CD4-positive, alpha-beta T cell treated with Interleukin-17A for 1 hour (primary cell): ENCODE measurements at regions not wholly inside any gene's neighbourhood (a gene's known extent, or its start where the extent isn't known, plus 50 kb on each side); places are given as distances from the start of the nearest gene placed in this dataset.
"Not testable (repeated sequence)": the region's sequence is repeated elsewhere in the genome, so short reads cannot be mapped to it uniquely, and the experiment has no call there.

Experiments
- DNase-seq: peaks from one replicate; pipeline ENCODE4 v3.0.0-alpha.2; 2020

DNA sequence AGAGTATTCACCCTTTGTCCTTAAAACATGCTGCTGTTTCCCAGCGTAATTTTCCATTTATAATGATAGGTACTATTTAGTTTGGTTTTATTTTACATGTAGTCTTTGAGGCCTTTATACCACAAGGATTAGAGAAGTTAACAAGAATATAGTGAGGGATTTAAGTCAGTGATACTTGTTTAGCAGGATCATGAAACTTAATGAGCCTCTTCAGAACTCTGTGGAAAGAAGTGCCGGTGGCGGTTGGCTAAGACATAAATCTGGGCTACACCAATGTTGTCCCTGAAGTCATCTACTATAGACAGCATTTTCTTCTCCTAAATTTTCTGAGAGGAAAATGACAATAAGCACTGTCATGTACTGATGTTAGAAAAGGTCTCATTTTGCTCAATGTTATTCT lies 1226.0 kb upstream of the SEL1L start:
- DNase-seq = no peak

- no peak for DNase-seq
Observed at GRCh38 chr14:82766123-82766522, 1232.5 kb upstream of the SEL1L start.

GRCh38 chr14:82766996-82767395 lies 1233.3 kb upstream of the SEL1L start:
- DNase-seq = no peak

- DNase-seq = no peak
Observed at GRCh38 chr14:82776958-82777357, 1243.3 kb upstream of the SEL1L start.

DNA sequence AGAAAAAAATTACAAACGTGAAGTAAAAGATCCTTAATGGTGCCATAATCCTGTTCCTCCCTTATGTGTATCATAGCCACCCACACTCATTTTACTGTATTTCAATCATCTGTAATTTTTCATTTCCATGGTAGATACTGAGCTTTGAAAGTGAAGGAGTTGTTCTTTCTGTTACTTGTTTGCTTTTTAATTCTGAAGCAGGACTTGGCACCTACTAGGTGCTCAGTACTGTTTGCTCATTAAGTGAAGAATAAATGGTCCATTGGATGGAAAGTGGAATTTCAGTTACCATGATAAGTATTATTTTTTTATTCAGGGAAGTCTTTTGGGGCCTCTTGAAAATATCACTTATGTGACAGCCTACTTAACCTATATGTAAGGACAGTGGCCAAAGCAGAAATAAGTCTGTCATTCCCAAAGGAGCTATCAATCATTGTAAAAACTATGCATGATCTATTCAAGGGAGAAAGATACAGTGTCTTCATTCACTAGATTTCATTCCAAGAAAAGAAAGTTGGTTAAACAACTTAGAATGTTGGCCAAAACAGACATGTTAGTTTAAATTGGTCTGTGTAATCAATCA lies 1244.4 kb upstream of the SEL1L start:
- DNase-seq = no peak

DNA sequence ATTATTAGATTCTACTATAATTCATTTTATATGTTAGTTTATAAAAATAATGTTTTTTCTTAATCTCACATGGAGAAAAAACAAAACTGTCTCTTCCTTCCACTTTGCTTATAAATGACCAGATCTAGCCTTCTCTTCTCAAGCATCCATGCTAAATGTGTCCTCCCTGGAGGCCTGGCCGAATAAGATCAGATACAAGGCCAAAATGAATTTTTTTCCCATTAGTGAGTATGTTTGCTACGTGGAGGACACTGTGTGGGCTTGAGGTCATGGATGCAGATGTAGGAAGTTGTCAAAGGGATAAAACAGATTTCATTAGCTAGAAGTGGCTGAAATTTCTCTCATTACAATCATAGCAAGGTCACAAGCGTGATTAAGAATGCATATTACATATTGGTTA lies 1244.9 kb upstream of the SEL1L start:
- no peak for DNase-seq

- no peak for DNase-seq
Observed at GRCh38 chr14:82779301-82779700, 1245.6 kb upstream of the SEL1L start.

DNA sequence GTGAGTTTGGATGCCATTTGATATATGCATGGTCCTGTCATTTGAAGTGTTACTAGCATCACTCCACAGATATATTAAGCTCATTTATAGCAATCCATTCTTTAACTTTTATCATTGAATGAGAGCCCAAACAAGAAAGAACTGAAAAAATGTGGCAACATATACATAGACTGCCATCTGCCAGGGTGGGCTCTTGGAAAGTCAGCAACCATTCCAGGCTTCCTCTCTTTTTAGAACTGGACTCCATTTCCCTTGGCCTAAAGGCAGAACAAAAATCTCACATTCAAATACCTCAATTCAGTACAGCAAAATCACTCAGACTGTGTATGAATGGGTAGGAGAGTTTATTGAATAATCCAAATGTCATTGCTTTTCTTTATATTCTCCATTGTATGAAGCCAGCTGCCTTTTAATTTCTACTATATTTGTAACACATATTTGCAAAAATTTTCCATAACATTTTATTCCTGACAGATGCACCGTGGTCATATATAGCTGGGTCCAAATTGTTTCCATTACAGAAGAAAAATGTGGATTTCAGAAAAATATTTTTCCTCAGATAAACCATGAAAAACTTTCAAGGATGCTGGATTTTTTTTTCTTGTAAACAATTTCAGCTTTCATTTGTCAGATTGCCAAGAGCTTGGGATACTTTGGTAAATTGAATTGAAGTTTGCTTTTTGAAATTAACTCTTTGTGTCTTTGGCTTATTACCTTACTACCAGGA lies 1252.3 kb upstream of the SEL1L start:
- DNase-seq = no peak

DNA sequence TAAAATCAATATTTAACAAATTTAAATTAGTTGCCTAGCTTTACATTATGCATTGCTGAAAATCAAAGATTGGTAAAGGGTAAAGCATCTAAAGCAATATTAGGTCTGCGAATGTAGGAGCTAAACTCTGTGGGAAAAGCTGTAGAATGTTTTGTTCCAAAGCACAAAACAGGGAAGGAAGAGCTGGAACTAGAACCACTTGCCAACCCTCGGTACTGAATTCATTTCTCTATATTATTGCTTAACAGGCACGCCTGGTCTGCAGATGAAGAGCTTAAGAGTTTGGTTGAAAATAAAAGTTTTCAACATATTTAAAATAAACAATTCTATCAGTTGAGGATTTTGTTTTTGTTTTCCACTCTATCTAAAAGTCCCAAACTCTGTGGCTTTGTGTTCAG lies 1252.8 kb upstream of the SEL1L start:
- DNase-seq = no peak

- DNase-seq = no peak
Observed at GRCh38 chr14:82796086-82796485, 1262.4 kb upstream of the SEL1L start.

GRCh38 chr14:82798276-82798675 lies 1264.6 kb upstream of the SEL1L start:
- no peak for DNase-seq

- no peak for DNase-seq
Observed at GRCh38 chr14:82805892-82806825, 1272.5 kb upstream of the SEL1L start.

DNA sequence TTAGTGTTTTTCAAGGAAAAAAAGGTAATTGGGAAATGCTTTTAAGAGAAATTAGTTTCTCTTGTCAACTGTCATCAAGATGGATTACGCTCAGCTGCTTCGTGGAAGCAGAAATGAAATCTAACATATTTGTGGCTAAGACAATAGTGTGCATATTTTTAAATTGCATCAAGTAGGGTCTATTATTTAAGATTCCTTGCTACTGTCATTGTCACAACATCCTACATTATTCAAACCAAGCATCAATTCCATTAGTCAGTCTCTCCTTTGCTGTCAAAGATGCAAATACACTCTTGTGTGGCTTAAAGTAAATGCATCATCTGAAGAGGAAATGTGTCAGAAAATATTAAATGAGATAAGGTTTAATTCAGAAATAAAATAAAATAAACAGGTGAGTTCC lies 1277.6 kb upstream of the SEL1L start:
- DNase-seq = no peak

DNA sequence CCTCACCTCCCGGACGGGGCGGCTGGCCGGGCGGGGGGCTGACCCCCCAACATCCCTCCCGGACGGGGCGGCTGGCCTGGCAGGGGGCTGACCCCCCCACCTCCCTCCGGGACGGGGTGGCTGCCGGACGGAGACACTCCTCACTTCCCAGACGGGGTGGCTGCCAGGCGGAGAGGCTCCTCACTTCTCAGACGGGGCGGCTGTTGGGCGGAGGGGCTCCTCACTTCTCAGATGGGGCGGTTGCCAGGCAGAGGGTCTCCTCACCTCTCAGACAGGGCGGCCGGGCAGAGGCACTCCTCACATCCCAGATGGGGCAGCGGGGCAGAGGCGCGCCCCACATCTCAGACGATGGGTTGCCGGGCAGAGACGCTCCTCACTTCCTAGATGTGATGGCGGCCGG lies 1280.7 kb upstream of the SEL1L start:
- DNase-seq = not testable (repeated sequence)

- DNase-seq = no peak
Observed at GRCh38 chr14:82830596-82830995, 1296.9 kb upstream of the SEL1L start.

DNA sequence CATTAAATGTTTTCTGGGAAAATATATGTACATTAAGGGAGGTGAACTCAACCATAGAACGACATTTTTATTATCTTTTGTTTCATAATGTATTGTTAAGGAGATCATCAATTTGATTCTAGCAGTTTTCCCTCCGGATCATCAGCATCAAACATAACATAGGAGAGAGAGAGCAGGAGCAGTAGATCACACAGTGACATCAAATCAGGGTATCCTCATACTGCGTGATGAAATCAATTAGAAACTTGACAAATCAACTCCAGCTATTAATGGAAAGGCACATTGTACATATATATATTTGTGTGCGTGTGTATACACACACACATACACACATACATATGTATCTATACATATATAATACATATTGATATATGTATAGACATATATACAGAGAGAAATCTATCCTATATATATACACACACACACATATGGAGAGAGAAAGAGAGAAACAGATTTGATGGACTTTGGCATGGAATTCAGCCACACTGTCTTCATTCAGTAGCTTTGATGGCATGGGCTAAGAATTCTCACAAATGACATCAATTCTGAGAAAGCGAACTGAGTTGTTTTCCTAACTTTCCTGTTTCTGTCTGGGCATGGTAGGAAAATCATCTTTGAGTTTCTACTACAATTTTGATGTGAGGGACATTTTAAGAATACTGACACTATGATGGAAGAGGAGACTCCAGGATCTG lies 1302.8 kb upstream of the SEL1L start:
- DNase-seq = no peak

GRCh38 chr14:82837611-82838140 lies 1304.0 kb upstream of the SEL1L start:
- DNase-seq = no peak

DNA sequence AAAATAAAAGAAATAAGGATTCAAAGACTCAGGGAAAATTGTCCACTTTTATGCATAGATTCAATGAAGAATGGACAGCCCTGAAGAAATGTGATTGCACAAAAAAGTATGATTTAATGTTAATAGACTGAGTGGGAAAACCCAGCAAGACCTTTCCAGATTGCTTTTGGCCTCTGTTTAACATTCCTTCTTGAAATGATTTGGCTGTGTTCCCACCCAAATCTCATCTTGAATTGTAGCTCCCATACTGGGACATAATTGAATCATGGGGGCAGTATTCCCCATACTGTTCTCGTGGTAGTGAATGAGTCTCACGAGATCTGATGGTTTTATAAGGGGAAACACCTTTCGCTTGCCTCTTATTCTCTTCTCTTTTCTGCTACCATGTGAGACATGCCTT lies 1316.9 kb upstream of the SEL1L start:
- no peak for DNase-seq

- DNase-seq = no peak
Observed at GRCh38 chr14:82854131-82854530, 1320.5 kb upstream of the SEL1L start.

GRCh38 chr14:82854901-82855300 lies 1321.2 kb upstream of the SEL1L start:
- DNase-seq = no peak

- DNase-seq = no peak
Observed at GRCh38 chr14:82855912-82856391, 1322.3 kb upstream of the SEL1L start.

DNA sequence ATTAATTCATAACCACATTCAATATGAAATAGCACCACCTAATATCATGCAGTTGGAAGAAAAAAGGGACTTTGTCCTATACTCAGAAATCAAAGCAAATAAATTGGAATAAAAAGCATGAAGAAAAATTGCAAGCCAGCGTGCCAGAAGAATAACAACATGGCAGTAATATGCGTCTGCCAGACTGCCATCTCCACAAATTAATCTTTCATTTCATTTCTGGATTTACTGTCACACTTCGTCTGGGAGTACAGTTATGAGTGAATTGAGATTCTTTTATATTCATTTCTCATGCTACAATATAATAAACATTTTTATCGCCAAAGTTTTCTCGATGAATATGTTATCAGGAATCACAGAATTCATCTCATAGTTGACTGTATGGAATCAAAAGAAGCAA lies 1327.7 kb upstream of the SEL1L start:
- no peak for DNase-seq

DNA sequence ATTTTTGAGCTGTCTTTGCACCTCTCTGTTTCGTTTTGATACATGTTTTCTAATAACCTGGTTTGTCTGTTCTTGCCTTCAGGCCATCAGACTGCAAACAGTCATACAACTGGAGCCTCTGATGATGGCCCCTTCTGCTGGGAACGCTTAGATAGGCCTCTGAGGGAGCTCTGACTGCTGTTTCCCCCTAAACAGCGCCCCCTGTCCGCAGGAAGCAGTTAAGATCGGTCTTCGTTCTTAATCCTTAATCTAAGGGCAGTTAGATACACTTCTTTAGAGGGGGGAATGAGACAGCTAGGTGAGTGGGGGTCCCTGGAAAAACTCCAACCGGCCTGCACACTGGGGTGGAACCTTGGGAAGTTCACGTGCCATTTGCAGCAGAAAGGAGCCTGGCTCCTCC lies 1338.8 kb upstream of the SEL1L start:
- no peak for DNase-seq
